ENCODE measurements at regions not wholly inside any gene's neighbourhood (a gene's known extent, or its start where the extent isn't known, plus 50 kb on each side); places are given as distances from the start of the nearest gene placed in this dataset.

GRCh38 chr12:74626397-74626796 lies 88.8 kb downstream of the ATXN7L3B start:
- no peak overlapping the region for H3K4me3 ChIP-seq
- DNase-seq: no peak
- intact Hi-C loops (cut with DNase I; ENCODE audit: low total_unique reads): no loop called here

GRCh38 chr12:74641262-74641661 lies 103.6 kb downstream of the ATXN7L3B start:
- Histone ChIP-seq H3K27ac (no peak overlapping the region), H3K9me3 (no peaks in the 10 kb centered on the region), H3K4me1 (no peaks in the 10 kb centered on the region), H3K4me3 (no peak overlapping the region), H3K36me3 (no peaks in the 10 kb centered on the region), H3K27me3 (no peaks in the 10 kb centered on the region)
- DNase-seq: no peak
- intact Hi-C loops (cut with DNase I; ENCODE audit: low total_unique reads): no loop called here
- no peak for TF ChIP-seq CTCF (IDR thresholded peaks at IDR 0.05)

More at GRCh38 chr12:74626397-74626796, 88.8 kb downstream of the ATXN7L3B start:
- peaks cover 0 to 8% (median 3%) of the 10 kb centered on the region in 3 donors for H3K9me3 ChIP-seq
- no peaks in the 10 kb centered on the region for H3K27me3 ChIP-seq
- TF ChIP-seq CTCF (IDR thresholded peaks at IDR 0.05): no peak
- H3K4me1 ChIP-seq: no peaks in the 10 kb centered on the region
- H3K27ac ChIP-seq: no peak overlapping the region
- no peaks in the 10 kb centered on the region for H3K36me3 ChIP-seq

- no peak for DNase-seq
- no peaks in the 10 kb centered on the region for H3K9me3 ChIP-seq
- intact Hi-C loops (cut with DNase I; ENCODE audit: low total_unique reads): no loop called here
Observed at GRCh38 chr12:74641694-74642093, 104.1 kb downstream of the ATXN7L3B start.

GRCh38 chr12:74644681-74645080 lies 107.0 kb downstream of the ATXN7L3B start:
- Histone ChIP-seq H3K27me3 (no peaks in the 10 kb centered on the region), H3K4me1 (no peaks in the 10 kb centered on the region), H3K27ac (no peak overlapping the region), H3K36me3 (no peaks in the 10 kb centered on the region), H3K4me3 (no peak overlapping the region), H3K9me3 (no peaks in the 10 kb centered on the region)
- intact Hi-C loops (cut with DNase I; ENCODE audit: low total_unique reads): no loop called here
- TF ChIP-seq CTCF (IDR thresholded peaks at IDR 0.05): no peak
- no peak for DNase-seq

More at GRCh38 chr12:74641694-74642093, 104.1 kb downstream of the ATXN7L3B start:
- Histone ChIP-seq H3K36me3 (no peaks in the 10 kb centered on the region), H3K4me1 (no peaks in the 10 kb centered on the region), H3K4me3 (no peak overlapping the region), H3K27ac (no peak overlapping the region), H3K27me3 (no peaks in the 10 kb centered on the region)
- no peak for TF ChIP-seq CTCF (IDR thresholded peaks at IDR 0.05)

- H3K9me3 ChIP-seq: no peaks in the 10 kb centered on the region
- DNase-seq: no peak
- no peak overlapping the region for H3K27ac ChIP-seq
- intact Hi-C loops (cut with DNase I; ENCODE audit: low total_unique reads): no loop called here
- H3K4me1 ChIP-seq: no peaks in the 10 kb centered on the region
- H3K36me3 ChIP-seq: no peaks in the 10 kb centered on the region
- H3K27me3 ChIP-seq: no peaks in the 10 kb centered on the region
- H3K4me3 ChIP-seq: no peak overlapping the region
- TF ChIP-seq CTCF (IDR thresholded peaks at IDR 0.05): no peak
Observed at GRCh38 chr12:74646831-74647230, 109.2 kb downstream of the ATXN7L3B start.

GRCh38 chr12:74647256-74647655 lies 109.6 kb downstream of the ATXN7L3B start:
- DNase-seq: no peak
- Histone ChIP-seq H3K36me3 (no peaks in the 10 kb centered on the region), H3K4me3 (no peak overlapping the region), H3K27ac (no peak overlapping the region), H3K27me3 (no peaks in the 10 kb centered on the region), H3K9me3 (no peaks in the 10 kb centered on the region), H3K4me1 (no peaks in the 10 kb centered on the region)
- no peak for TF ChIP-seq CTCF (IDR thresholded peaks at IDR 0.05)
- intact Hi-C loops (cut with DNase I; ENCODE audit: low total_unique reads): no loop called here
